ENCODE measurements at regions not wholly inside any gene's neighbourhood (a gene's known extent, or its start where the extent isn't known, plus 50 kb on each side); places are given as distances from the start of the nearest gene placed in this dataset.

GRCh38 chr19:5237939-5238480 lies 102.6 kb downstream of the PTPRS start:
- ATAC-seq, result no peak

GRCh38 chr19:5237190-5237780 lies 103.3 kb downstream of the PTPRS start:
- no peak for TF ChIP-seq ZNF8 (CRISPR knock-in tag; IDR thresholded peaks at IDR 0.05)
- TF ChIP-seq PATZ1 (CRISPR knock-in tag; IDR thresholded peaks at IDR 0.05; ENCODE audit: borderline replicate concordance), result no peak
- no peak for TF ChIP-seq ARNTL (CRISPR knock-in tag; IDR thresholded peaks at IDR 0.05; ENCODE audit: borderline replicate concordance, low read depth)
- no peak for TF ChIP-seq TCF4 (CRISPR knock-in tag; IDR thresholded peaks at IDR 0.05; ENCODE audit: borderline replicate concordance)
- no peak for TF ChIP-seq CREB5 (CRISPR knock-in tag; IDR thresholded peaks at IDR 0.05; ENCODE audit: low read depth)
- TF ChIP-seq BACH2 (CRISPR knock-in tag; IDR thresholded peaks at IDR 0.05; ENCODE audit: borderline replicate concordance), result no peak
- no peak for TF ChIP-seq ZFP3 (CRISPR knock-in tag; IDR thresholded peaks at IDR 0.05)
- no peak for TF ChIP-seq ZC3H10 (CRISPR knock-in tag; IDR thresholded peaks at IDR 0.05)
- TF ChIP-seq CSDC2 (CRISPR knock-in tag; IDR thresholded peaks at IDR 0.05), result no peak
- no peak for TF ChIP-seq ZFP30 (CRISPR knock-in tag; IDR thresholded peaks at IDR 0.05)
- no peak for ATAC-seq

More at GRCh38 chr19:5237939-5238480, 102.6 kb downstream of the PTPRS start:
- TF ChIP-seq PPARA (CRISPR knock-in tag; IDR thresholded peaks at IDR 0.05; ENCODE audit: borderline replicate concordance) (no peak), TCF4 (CRISPR knock-in tag; IDR thresholded peaks at IDR 0.05; ENCODE audit: borderline replicate concordance) (no peak), POU6F1 (CRISPR knock-in tag; IDR thresholded peaks at IDR 0.05; ENCODE audit: borderline replicate concordance, low read depth) (no peak), ZC3H10 (CRISPR knock-in tag; IDR thresholded peaks at IDR 0.05) (no peak), ZFP30 (CRISPR knock-in tag; IDR thresholded peaks at IDR 0.05) (no peak), TSHZ2 (CRISPR knock-in tag; IDR thresholded peaks at IDR 0.05) (no peak), CSDC2 (CRISPR knock-in tag; IDR thresholded peaks at IDR 0.05) (no peak), SNAI2 (CRISPR knock-in tag; IDR thresholded peaks at IDR 0.05) (no peak), RARB (CRISPR knock-in tag; IDR thresholded peaks at IDR 0.05) (no peak), ISL1 (CRISPR knock-in tag; IDR thresholded peaks at IDR 0.05) (no peak), ARNTL (CRISPR knock-in tag; IDR thresholded peaks at IDR 0.05; ENCODE audit: borderline replicate concordance, low read depth) (no peak), CREB5 (CRISPR knock-in tag; IDR thresholded peaks at IDR 0.05; ENCODE audit: low read depth) (no peak), ZNF565 (CRISPR knock-in tag; conservative IDR thresholded peaks at IDR 0.05; ENCODE audit: low read depth) (no peak), BACH2 (CRISPR knock-in tag; IDR thresholded peaks at IDR 0.05; ENCODE audit: borderline replicate concordance) (no peak)

GRCh38 chr19:5235458-5236219 lies 105.0 kb downstream of the PTPRS start:
- no peak for ATAC-seq
- no peak for TF ChIP-seq OSR1 (CRISPR knock-in tag; IDR thresholded peaks at IDR 0.05)
- no peak for TF ChIP-seq ARNTL (CRISPR knock-in tag; IDR thresholded peaks at IDR 0.05; ENCODE audit: borderline replicate concordance, low read depth)
- TF ChIP-seq TCF4 (CRISPR knock-in tag; IDR thresholded peaks at IDR 0.05; ENCODE audit: borderline replicate concordance), result no peak
- TF ChIP-seq ZC3H10 (CRISPR knock-in tag; IDR thresholded peaks at IDR 0.05), result no peak
